ENCODE measurements at regions not wholly inside any gene's neighbourhood (a gene's known extent, or its start where the extent isn't known, plus 50 kb on each side); places are given as distances from the start of the nearest gene placed in this dataset.
"Not testable (repeated sequence)": the region's sequence is repeated elsewhere in the genome, so short reads cannot be mapped to it uniquely, and the experiment has no call there.

GRCh38 chr4:175033162-175033561 is 115.0 kb downstream of the ADAM29 start:
- no peak for DNase-seq (ENCODE audit: low read depth)

GRCh38 chr4:175034007-175034406 is 115.8 kb downstream of the ADAM29 start:
- no peak for DNase-seq (ENCODE audit: low read depth)

GRCh38 chr4:175034986-175035705 is 117.0 kb downstream of the ADAM29 start:
- DNase-seq (ENCODE audit: low read depth): no peak

GRCh38 chr4:175035905-175036304 is 117.7 kb downstream of the ADAM29 start:
- peak; percentile 9 for DNase-seq (ENCODE audit: low read depth)

- DNase-seq (ENCODE audit: low read depth): no peak
Measured at GRCh38 chr4:175048111-175048784, 130.1 kb downstream of the ADAM29 start.

- DNase-seq (ENCODE audit: low read depth): no peak
Measured at GRCh38 chr4:175048906-175049305, 130.7 kb downstream of the ADAM29 start.

GRCh38 chr4:175051974-175052373 is 133.8 kb downstream of the ADAM29 start:
- no peak for DNase-seq (ENCODE audit: low read depth)

GRCh38 chr4:175054980-175055379 is 136.8 kb downstream of the ADAM29 start:
- no peak for DNase-seq (ENCODE audit: low read depth)

GRCh38 chr4:175062183-175062592 is 144.0 kb downstream of the ADAM29 start:
- no peak for DNase-seq (ENCODE audit: low read depth)

- DNase-seq (ENCODE audit: low read depth): no peak
Measured at GRCh38 chr4:175065228-175065627, 147.1 kb downstream of the ADAM29 start.

GRCh38 chr4:175066923-175067627 is 148.9 kb downstream of the ADAM29 start:
- DNase-seq (ENCODE audit: low read depth): no peak

- no peak for DNase-seq (ENCODE audit: low read depth)
Measured at GRCh38 chr4:175068266-175068665, 150.1 kb downstream of the ADAM29 start.

- DNase-seq (ENCODE audit: low read depth): no peak
Measured at GRCh38 chr4:175070444-175070843, 152.3 kb downstream of the ADAM29 start.

GRCh38 chr4:175071123-175071522 is 153.0 kb downstream of the ADAM29 start:
- DNase-seq (ENCODE audit: low read depth): no peak

- DNase-seq (ENCODE audit: low read depth): no peak
Measured at GRCh38 chr4:175087145-175087544, 169.0 kb downstream of the ADAM29 start.

- DNase-seq (ENCODE audit: low read depth): no peak
Measured at GRCh38 chr4:175090116-175090515, 172.0 kb downstream of the ADAM29 start.

GRCh38 chr4:175091649-175092048 is 173.5 kb downstream of the ADAM29 start:
- DNase-seq (ENCODE audit: low read depth): no peak

GRCh38 chr4:175092114-175092513 is 174.0 kb downstream of the ADAM29 start:
- DNase-seq (ENCODE audit: low read depth): no peak

- not testable (repeated sequence) for DNase-seq (ENCODE audit: low read depth)
Measured at GRCh38 chr4:175093055-175093454, 174.9 kb downstream of the ADAM29 start.

- no peak for DNase-seq (ENCODE audit: low read depth)
Measured at GRCh38 chr4:175103403-175103802, 185.2 kb downstream of the ADAM29 start.

GRCh38 chr4:175106301-175106700 is 188.1 kb downstream of the ADAM29 start:
- no peak for DNase-seq (ENCODE audit: low read depth)

GRCh38 chr4:175109933-175110332 is 191.8 kb downstream of the ADAM29 start:
- DNase-seq (ENCODE audit: low read depth): no peak

All from renal cortical epithelial cell (primary cell).